ENCODE measurements at regions not wholly inside any gene's neighbourhood (a gene's known extent, or its start where the extent isn't known, plus 50 kb on each side); places are given as distances from the start of the nearest gene placed in this dataset.
"Not testable (repeated sequence)": the region's sequence is repeated elsewhere in the genome, so short reads cannot be mapped to it uniquely, and the experiment has no call there.

DNA sequence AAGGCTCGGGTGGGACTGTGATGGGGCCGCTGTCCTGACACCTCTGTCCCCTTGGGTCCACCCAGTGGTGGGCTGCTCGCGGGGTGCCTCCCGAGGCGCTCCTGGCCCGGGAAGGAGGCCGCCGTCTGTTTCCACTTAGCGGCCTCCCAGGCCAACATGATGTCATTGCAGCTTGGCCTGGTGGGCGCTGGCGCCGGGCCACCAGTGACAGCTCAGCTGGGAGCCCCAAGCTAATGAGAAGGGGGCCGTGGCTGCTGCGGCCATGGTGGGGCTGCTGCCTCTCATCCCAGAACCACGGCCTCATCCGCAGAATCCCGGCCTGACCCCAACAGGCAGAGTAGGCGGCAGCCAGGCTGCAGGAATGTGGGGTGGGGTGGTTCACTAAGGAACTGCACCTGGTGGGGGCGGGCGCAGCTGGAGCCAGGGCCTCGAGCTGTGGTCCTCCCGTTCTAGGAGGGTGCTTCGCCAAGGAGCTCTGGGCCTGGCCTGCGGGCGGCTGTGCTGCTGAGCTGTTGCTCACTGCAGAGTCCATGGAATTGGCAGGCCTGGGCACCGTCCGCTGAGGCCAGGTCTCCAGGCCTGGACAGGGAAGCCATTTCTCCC, 123.5 kb upstream of the COL5A1 start:
- no peak overlapping the region for H3K4me3 Mint-ChIP-seq
- peaks cover 0 to 8% of the 10 kb centered on the region in 2 donors for H3K9me3 Mint-ChIP-seq
- DNase-seq, result no peak
- H3K27ac Mint-ChIP-seq, result no peak overlapping the region
- no peaks in the 10 kb centered on the region for H3K4me1 Mint-ChIP-seq
- no peak for ATAC-seq
- no peaks in the 10 kb centered on the region for H3K27me3 Mint-ChIP-seq

DNA sequence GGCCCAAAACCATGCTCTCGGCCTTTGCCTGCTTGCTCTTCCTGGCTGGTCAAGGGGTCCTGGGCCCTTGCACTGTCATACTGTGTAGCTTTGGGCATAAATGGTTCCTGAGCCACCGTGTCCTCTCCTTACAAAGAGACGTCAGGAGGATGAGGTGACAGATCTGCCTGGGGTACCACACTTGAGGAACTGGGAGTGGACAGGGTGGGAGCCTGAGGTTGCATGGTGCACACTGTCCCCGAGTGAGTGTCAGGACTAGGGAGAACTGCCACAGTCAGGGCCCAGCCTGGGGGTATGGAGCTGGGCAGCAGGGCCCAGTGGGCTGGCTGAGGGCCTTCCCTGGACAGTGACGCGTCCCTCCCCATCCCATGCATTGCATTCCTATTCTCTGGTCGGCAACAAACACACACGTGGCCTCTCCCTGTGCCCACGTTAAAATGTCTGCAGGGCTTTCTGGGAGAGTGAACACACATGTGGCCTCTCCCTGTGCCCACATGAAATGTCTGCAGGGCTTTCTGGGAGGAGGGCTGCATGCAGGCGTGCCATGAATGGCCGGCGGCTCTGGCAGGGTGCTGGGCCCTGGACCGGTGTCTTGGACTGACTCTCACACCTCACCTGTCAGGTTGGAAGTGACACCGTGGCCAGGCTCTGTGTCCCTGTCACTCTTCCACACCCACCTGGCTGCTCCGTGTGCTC, 122.1 kb upstream of the COL5A1 start:
- Mint-ChIP-seq H3K9me3 (peaks cover 0 to 8% of the 10 kb centered on the region in 2 donors), H3K27me3 (no peaks in the 10 kb centered on the region), H3K4me1 (no peaks in the 10 kb centered on the region), H3K27ac (peak overlapping the region in 1 of 2 donors; percentile 67), H3K4me3 (no peak overlapping the region)
- DNase-seq (no peak), ATAC-seq (no peak)

DNA sequence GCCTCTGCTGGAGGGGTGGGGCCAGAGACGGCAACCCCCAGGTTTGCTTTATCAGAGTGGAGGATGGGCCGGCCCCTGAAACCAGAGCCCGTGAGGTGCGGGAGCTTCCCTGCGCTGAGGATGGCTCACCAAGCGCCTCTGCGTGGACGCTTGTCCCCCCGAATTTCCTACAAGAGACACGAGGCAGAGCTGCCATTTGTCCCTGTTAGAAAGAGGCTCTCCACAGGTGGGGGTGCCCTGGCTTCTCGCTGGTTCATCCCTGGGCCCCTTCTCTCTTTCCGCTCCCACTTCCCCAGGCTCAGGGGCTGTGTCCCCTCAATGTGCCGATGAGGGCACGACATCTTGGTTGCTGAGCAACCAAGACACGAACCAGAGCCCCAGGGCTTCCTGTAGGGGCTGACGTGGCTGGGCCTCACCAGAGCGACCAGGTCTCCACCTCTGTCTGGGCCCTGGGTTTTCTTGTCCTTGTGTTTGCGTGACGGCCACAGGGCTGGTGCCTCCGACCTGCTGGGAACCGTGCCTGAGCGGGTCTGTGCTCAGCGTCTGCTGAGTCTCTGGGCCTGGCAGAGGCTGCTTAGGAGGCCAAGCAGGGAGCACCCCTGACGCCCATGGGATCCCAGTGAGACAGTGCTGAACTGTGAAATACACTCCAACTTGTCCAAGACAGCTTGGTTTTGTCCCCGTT, 119.6 kb upstream of the COL5A1 start:
- Mint-ChIP-seq H3K27me3 (peaks cover 9% of the 10 kb centered on the region), H3K9me3 (peaks cover 0 to 8% of the 10 kb centered on the region in 2 donors), H3K4me1 (no peaks in the 10 kb centered on the region), H3K4me3 (no peak overlapping the region), H3K27ac (no peak overlapping the region)
- ATAC-seq (no peak), DNase-seq (no peak)

DNA sequence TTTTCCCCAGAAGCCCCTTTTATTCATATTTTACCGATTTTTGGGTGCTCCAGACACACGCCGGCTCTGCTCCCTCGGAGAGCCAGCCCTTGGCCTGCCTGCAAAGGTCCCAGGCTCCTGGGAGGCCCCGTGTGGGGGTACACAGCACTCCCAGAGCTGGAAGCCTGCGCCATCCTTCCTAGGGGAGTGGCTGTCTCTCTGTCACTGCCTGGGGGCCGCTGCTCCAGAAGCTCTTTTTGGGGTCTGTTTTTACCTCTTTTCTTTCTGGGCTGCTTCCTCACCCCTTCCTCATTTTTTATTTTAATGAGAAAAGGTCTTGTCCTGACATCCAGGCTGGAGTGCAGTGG, 119.1 kb upstream of the COL5A1 start:
- H3K27ac Mint-ChIP-seq, result no peak overlapping the region
- H3K27me3 Mint-ChIP-seq, result peaks cover 9% of the 10 kb centered on the region
- peaks cover 0 to 8% of the 10 kb centered on the region in 2 donors for H3K9me3 Mint-ChIP-seq
- DNase-seq (no peak), ATAC-seq (no peak)
- no peaks in the 10 kb centered on the region for H3K4me1 Mint-ChIP-seq
- no peak overlapping the region for H3K4me3 Mint-ChIP-seq

DNA sequence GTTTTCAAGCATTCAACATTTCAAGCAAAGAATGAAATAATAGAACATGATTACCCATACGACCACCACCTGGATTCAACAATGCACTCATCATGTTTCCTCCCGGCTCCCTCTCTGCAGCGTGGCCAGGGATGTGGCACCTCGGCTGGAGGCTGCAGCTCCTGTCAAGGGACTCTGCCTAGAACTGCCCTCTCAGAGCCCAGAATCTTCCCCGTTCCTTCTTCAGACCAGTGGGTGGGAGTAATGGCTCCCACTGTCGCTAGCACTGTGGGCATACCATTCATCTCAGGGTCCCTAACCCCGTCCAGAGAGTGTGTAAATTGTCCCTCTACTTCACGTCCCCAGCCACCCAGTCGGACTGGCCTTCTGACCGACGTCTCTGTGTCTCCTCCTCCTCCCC, 118.6 kb upstream of the COL5A1 start:
- ATAC-seq, result no peak
- Mint-ChIP-seq H3K4me3 (no peak overlapping the region), H3K4me1 (no peaks in the 10 kb centered on the region), H3K27ac (no peak overlapping the region), H3K27me3 (peaks cover 9% of the 10 kb centered on the region), H3K9me3 (peaks cover 0 to 8% of the 10 kb centered on the region in 2 donors)
- DNase-seq, result no peak

DNA sequence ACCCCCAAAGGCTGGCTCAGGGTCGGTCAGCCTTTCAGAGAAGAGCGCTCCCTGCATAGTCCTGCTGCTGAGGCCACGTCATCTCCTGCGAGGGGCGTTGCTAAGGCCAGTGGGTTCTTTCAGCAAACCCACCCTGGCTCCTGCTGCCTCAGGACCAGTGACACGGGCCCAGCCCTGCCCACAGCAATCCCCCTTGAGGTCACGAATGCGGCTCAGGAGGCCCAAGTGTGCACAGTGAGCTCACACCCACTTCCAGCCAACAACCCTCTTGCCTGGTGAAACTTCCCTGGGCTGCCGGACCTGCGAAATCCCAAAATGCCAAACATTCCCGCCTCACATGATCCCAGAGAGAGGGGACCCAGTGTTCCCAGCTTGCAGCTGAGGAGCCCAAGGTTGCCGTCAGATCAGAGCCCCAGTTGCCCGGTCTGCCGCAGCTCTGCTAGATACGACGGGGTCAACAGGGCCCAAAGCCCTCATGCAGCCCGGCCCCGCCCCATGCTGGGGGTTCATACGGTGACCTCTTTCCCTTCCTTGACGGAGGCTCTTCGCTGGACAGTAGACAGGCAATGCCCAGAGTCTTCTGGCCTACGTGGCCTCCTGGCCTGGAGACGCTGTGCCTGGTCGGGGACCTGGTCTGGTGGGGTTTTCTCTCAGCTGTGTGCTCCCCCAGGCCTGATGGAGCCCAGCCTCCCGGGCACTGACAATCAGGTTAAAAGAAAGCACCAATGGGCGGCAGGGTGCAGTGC, 116.4 kb upstream of the COL5A1 start:
- DNase-seq (no peak), ATAC-seq (no peak)
- Mint-ChIP-seq H3K4me1 (no peaks in the 10 kb centered on the region), H3K4me3 (no peak overlapping the region), H3K9me3 (peaks cover 5 to 12% of the 10 kb centered on the region in 2 donors), H3K27me3 (peaks cover 9% of the 10 kb centered on the region), H3K27ac (no peak overlapping the region)

DNA sequence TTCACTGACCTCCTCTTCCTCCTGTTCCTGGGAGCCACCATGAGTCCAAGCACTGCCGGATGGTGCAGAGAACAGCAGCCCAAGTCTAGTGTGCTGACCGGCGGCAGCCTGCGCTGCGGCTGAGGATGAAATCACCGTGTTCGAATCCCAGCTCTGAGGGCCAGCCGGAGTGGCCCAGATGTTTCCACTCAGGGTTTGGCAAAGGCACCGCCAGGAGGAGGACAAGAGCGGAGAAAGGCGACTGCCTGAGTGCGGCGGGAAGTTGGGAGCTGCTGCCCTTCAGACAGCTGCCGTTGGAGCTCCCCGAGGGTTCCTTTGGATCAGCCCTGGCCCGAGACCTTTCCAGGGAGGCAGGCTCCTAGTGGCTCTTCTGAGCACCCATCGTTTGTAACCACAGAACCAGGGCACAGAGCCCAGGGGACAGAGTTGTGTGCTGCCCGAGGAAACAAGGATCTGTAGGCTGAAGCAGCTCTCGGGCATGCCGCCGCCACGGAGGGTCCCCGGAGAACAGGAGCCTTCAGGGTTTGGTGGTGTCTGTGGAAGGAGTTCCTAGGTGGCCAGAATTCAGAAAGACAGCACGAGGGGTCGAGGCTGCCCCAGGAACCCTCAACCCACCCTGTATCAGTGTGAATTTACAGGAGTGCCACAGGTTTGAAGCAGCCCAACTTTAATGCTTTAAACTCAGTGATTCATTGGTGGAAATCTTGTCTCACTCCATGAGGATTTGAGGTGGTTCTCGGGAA, 115.6 kb upstream of the COL5A1 start:
- H3K27ac Mint-ChIP-seq, result peak overlapping the region in 1 of 2 donors; percentile 19
- no peak for ATAC-seq
- H3K4me3 Mint-ChIP-seq, result no peak overlapping the region
- H3K4me1 Mint-ChIP-seq, result no peaks in the 10 kb centered on the region
- peaks cover 9% of the 10 kb centered on the region for H3K27me3 Mint-ChIP-seq
- peaks cover 10 to 14% of the 10 kb centered on the region in 2 donors for H3K9me3 Mint-ChIP-seq
- DNase-seq, result no peak

DNA sequence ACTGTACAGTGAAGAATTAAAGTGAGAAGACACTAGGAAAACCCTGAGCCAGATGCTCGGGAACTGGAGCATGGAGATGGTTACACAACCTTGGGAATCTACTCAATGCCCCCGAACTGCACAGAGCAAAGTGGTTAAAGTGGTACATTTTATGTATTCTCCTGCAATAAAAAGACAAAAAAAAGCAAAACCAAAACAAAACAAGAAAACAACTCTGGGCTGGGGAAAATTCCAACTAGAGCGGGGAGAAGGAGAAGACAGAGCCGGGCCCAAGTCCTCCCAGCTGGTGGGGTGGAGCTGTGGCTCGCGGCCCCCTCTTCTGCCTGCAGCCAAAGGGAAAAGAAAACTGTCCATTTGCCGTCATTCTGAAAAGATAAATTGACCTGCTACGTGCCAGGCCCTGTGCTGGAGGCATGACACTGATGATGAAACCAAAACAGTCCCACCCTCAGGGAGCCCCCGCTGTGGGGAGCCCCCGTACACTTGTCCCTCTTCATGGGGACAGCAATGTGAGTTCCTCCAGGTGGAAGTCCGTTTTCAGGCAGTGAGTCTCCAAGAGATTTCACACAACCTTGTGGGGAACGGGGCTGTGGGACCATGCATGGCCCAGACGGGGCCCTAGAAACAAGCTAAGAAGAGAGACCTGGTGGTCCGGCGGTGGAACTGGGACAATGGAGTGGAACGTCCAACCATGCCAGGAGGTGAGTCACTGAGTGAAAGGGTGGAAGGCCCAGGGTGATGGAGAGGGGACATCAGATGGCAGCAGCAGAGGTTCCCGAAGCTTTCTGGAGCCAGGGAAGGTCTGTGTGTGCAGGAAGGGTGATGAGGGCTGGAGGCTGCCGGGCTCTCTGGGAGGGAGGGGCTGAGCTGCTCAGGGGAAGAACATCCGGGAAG, 114.8 kb upstream of the COL5A1 start:
- Mint-ChIP-seq H3K4me3 (no peak overlapping the region), H3K27me3 (peaks cover 9% of the 10 kb centered on the region), H3K27ac (peak overlapping the region in 1 of 2 donors; percentile 19), H3K4me1 (no peaks in the 10 kb centered on the region), H3K9me3 (peaks cover 10% of the 10 kb centered on the region in 2 donors)
- DNase-seq (no peak), ATAC-seq (no peak)

DNA sequence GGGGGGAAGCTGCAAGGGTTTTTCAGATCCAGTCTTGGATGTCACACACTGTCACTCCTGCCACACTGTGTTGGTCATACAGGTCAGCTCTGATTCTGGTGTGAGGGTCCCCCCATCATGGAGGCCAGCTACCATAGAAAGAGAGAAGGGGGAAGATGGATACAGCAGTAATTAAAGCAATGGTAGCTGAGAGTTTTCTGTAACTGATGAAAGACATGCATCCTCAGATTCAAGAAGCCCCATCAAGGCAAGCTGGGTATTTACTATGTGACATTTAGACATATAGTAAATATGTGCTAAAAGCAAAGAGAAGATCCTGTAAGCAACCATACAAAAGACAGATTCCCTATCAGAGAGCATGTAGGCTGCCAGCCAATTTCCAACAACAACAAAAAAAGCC, 110.9 kb upstream of the COL5A1 start:
- no peaks in the 10 kb centered on the region for H3K4me1 Mint-ChIP-seq
- peaks cover 6% of the 10 kb centered on the region for H3K27me3 Mint-ChIP-seq
- ATAC-seq (no peak), DNase-seq (no peak)
- no peak overlapping the region for H3K27ac Mint-ChIP-seq
- H3K9me3 Mint-ChIP-seq, result peaks cover 10% of the 10 kb centered on the region in 2 donors
- H3K4me3 Mint-ChIP-seq, result no peak overlapping the region

DNA sequence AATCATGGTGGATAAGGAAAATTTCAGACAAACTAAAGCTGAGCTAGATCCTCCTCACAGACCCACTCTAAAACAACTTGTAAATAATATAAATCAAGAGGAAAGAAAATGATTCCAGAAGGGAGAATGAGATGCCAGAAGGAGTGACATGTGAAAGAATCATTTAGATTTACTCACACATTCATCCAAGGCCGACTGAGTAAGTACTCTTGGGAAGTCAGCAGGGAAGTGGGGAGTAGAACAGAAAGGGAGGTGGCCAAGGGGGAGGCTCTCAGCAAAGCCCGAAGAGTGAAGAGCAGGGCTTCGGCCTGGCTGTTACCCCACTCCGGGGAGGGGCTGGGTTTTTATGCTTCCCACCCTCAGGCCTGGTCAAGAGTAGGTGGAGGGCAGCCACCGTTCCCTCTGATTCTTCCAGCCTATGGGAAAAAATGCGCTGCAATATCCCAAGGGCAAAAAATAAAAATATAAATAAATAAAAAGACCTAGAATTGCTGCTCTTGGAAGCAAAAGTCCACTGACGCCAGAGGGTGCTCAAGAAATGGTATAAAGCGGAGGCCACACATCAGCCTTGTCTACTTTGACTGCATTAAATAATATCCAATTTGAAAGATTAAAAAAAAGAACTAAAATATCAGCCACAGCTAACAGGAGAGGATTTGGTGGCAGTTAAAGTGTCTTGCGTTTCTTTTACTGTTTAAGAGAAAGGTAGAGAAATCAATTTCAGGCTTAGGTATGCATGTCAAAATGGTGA, 110.2 kb upstream of the COL5A1 start:
- no peak for ATAC-seq
- H3K9me3 Mint-ChIP-seq, result peaks cover 10% of the 10 kb centered on the region in 2 donors
- no peak for DNase-seq
- no peaks in the 10 kb centered on the region for H3K4me1 Mint-ChIP-seq
- no peak overlapping the region for H3K4me3 Mint-ChIP-seq
- H3K27me3 Mint-ChIP-seq, result no peaks in the 10 kb centered on the region
- no peak overlapping the region for H3K27ac Mint-ChIP-seq

DNA sequence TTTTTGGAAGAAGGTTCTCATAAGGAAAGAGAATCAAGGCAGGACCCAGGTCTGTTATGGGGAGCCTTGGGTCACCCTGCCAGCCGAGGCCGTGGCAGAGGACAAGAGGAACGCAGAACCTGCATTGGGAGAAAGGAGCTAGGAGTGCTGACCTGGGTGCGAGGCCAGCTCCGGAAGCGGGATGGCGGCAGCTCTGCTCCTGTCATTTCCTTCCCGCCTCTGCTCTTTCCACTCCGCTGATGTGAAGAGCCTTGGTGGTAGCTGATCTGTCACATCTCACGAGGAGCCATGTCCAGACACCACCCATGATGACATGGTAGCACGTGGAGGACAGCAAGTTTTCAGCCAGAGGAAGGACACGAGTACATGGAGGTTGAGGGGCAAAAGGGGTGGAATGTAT, 109.5 kb upstream of the COL5A1 start:
- no peak overlapping the region for H3K4me3 Mint-ChIP-seq

DNA sequence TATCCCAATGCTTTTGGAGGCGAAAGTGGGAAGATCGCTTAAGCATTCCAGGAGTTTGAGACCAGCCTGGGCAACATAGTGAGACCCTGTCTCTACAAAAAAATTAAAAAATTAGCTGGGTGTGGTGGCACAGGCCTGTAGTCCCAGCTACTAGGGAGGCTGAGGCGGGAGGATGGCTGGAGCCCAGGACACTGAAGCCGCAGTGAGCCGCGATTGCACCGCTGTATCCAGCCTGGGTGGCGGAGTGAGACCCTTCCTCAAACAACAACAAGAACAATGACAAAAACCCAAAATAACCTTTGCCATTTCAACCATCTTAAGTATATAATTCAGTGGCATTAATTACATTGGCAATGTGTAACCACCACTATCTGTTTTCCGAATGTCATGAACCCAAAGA, 108.9 kb upstream of the COL5A1 start:
- not testable (repeated sequence) for ATAC-seq, H3K27ac Mint-ChIP-seq, H3K4me3 Mint-ChIP-seq, H3K27me3 Mint-ChIP-seq, DNase-seq, H3K4me1 Mint-ChIP-seq
- H3K9me3 Mint-ChIP-seq, result peaks cover 10% of the 10 kb centered on the region in 2 donors

More for the DNA sequence above, 109.5 kb upstream of the COL5A1 start:
- Mint-ChIP-seq H3K27me3 (no peaks in the 10 kb centered on the region), H3K27ac (no peak overlapping the region), H3K4me1 (no peaks in the 10 kb centered on the region), H3K9me3 (peaks cover 10% of the 10 kb centered on the region in 2 donors)
- DNase-seq, result no peak
- ATAC-seq, result no peak

DNA sequence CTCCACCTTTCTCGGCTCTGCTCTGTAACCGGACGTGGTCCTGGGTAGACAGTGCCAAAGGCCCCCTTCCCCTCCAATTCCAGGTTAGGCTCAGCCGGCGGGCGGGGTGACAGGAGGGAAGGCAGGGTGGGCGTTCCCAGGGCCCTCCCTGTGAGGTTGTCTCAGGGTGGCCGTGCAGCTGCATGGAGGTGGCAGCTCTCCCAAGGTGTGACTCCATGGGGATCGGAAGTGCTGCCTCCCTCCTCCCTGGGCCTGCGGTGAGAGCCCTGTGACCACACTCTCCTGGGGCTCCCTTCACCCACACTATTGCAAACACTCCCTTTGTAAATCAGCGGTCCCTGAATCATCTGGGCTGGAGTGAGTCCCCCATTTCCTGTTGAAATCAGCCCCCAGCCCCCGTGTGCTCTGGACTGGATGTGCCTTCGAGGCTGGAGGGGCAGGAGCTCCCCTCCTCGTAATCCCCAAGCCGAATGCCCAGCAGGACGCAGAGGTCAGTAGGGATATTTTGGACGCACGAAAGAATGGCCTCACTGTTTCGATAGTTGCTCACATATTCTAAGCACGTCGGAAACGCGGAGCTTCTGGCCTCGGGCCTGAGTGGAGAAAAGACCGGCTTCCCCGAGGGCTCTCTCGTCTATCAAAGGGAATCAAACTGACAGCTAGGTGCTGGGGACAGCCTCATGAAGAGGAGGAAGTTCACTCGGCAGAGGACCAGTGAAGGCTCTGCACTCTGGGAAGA, 107.6 kb upstream of the COL5A1 start:
- ATAC-seq, result no peak
- Mint-ChIP-seq H3K9me3 (peaks cover 10% of the 10 kb centered on the region in 2 donors), H3K27me3 (no peaks in the 10 kb centered on the region), H3K27ac (no peak overlapping the region), H3K4me1 (no peaks in the 10 kb centered on the region), H3K4me3 (no peak overlapping the region)
- no peak for DNase-seq
